Pancreas (tissue), 10 donors: ENCODE measurements at regions not wholly inside any gene's neighbourhood (a gene's known extent, or its start where the extent isn't known, plus 50 kb on each side); places are given as distances from the start of the nearest gene placed in this dataset.

Experiments used
- ATAC-seq, 4 donors: fragments of 200-7000 bp; cut with Tn5 transposase; one replicate each; pipeline versions ENCODE4 v1.8.0 to v1.9.1; 2020; ENCODE audit warnings: mild to moderate bottlenecking in 4 of 4, moderate library complexity in 4 of 4
- DNase-seq, 6 donors: peaks; one replicate each; pipeline ENCODE4 v3.0.0-alpha.2; 2020
- FAIRE-seq: peaks from 2 replicates; lab custom pipeline; 2012; peaks lifted over from hg19 to GRCh38; lab: Jason Lieb, UNC
- H3K27ac ChIP-seq, 4 donors: fragments of 200-600 bp; sonication (generic); 1 replicate in 3 of 4; 2 replicates in 1 of 4; pipeline versions ENCODE4 v1.5.0 to v1.8.0; 2020
- H3K27me3 ChIP-seq, 4 donors: fragments of 200-600 bp; one replicate each; pipeline ENCODE4 v1.8.0; 2021
- H3K36me3 ChIP-seq, 3 donors: fragments of 200-600 bp; sonication (generic) in 1 of 3; one replicate each; pipeline versions ENCODE4 v1.5.0 to v1.8.0; 2020 to 2021
- H3K4me1 ChIP-seq, 3 donors: fragments of 200-600 bp; one replicate each; pipeline ENCODE4 v1.8.0; 2021
- H3K4me3 ChIP-seq, 4 donors: fragments of 200-600 bp; sonication (generic) in 2 of 4; one replicate each; pipeline versions ENCODE4 v1.5.0 to v1.8.0; 2020 to 2021
- H3K9me3 ChIP-seq, 4 donors: fragments of 200-600 bp; one replicate each; pipeline ENCODE4 v1.8.0; 2021
- CTCF ChIP-seq, 4 donors: fragments of 200-600 bp; sonication (generic) in 3 of 4; IDR thresholded peaks; one replicate each; pipeline versions ENCODE4 v1.5.0 to v1.8.0; 2021; ENCODE audit warnings: antibody characterized with exemption in 4 of 4
- WGBS, 2 donors: extraction: QIAGEN DNeasy Blood & Tissue Kit; methylation state at CpG; one replicate each; pipeline ENCODE4 v1.1.7; 2013; 5-methylcytosine and 5-hydroxymethylcytosine counted together
- intact Hi-C, 3 donors: fragments of 100-400 bp; cut with DNase I; formaldehyde crosslinking; loops; one replicate each; pipeline versions ENCODE4 v1.11.1 to v1.14.2; 2022
- donor health status: healthy with polysubstance abuse.
- donor health status: DM: no; HTN: no; CAD: no; lungs with moderate emphysema.
- donor health status: DM: no; HTN: no; CAD: no.
- donor health status: control.
- donor health status: control.
- donor health status: Bipolar disorder and iron deficiency.
- donor health status: DM: yes; HTN: yes; CAD: no.
- donor health status: DM: no; HTN: no; CAD: no.
- donor health status: DM: no; HTN: no; CAD: no.
- donor health status: DM: yes; HTN: yes; CAD: no.

- 55 to 71% methylated on average over 4 of the region's 4 CpGs for WGBS, 2 donors
- intact Hi-C loops, result no loop called here
- no peak for TF ChIP-seq CTCF (IDR thresholded peaks at IDR 0.05)
- H3K36me3 ChIP-seq, result no peaks in the 10 kb centered on the region
- H3K4me1 ChIP-seq, result no peaks in the 10 kb centered on the region
- H3K27me3 ChIP-seq, result no peaks in the 10 kb centered on the region
- ATAC-seq (no peak), DNase-seq (no peak), FAIRE-seq (no peak)
- no peak overlapping the region for H3K4me3 ChIP-seq
- H3K27ac ChIP-seq, result no peak overlapping the region
- no peaks in the 10 kb centered on the region for H3K9me3 ChIP-seq
Measured at GRCh38 chr9:32255026-32255425, 129.4 kb upstream of the ACO1 start.

- no peak for TF ChIP-seq CTCF (IDR thresholded peaks at IDR 0.05)
- no peak for FAIRE-seq
- no peaks in the 10 kb centered on the region for H3K4me1 ChIP-seq
- 54 to 74% methylated on average over 2 of the region's 2 CpGs for WGBS, 2 donors
- H3K36me3 ChIP-seq, result no peaks in the 10 kb centered on the region
- no peaks in the 10 kb centered on the region for H3K9me3 ChIP-seq
- intact Hi-C loops, result no loop called here
- H3K27ac ChIP-seq, result no peak overlapping the region
- H3K27me3 ChIP-seq, result no peaks in the 10 kb centered on the region
- no peak overlapping the region for H3K4me3 ChIP-seq
- no peak for ATAC-seq
- DNase-seq, result no peak
Measured at GRCh38 chr9:32258482-32258881, 126.0 kb upstream of the ACO1 start.

GRCh38 chr9:32260151-32260862, 124.1 kb upstream of the ACO1 start:
- 43 to 64% methylated on average over 6 of the region's 6 CpGs for WGBS, 2 donors
- no peaks in the 10 kb centered on the region for H3K4me1 ChIP-seq
- H3K9me3 ChIP-seq, result no peaks in the 10 kb centered on the region
- no peak overlapping the region for H3K4me3 ChIP-seq
- H3K27ac ChIP-seq, result no peak overlapping the region
- no peaks in the 10 kb centered on the region for H3K27me3 ChIP-seq
- DNase-seq (no peak), ATAC-seq (no peak), FAIRE-seq (no peak)
- no peaks in the 10 kb centered on the region for H3K36me3 ChIP-seq
- no peak for TF ChIP-seq CTCF (IDR thresholded peaks at IDR 0.05)
- intact Hi-C loops, result no loop called here

- Histone ChIP-seq H3K4me3 (no peak overlapping the region), H3K9me3 (no peaks in the 10 kb centered on the region), H3K36me3 (no peaks in the 10 kb centered on the region), H3K27ac (no peak overlapping the region), H3K27me3 (no peaks in the 10 kb centered on the region), H3K4me1 (no peaks in the 10 kb centered on the region)
- no peak for TF ChIP-seq CTCF (IDR thresholded peaks at IDR 0.05)
- FAIRE-seq (no peak), ATAC-seq (no peak), DNase-seq (no peak)
- 31 to 43% methylated on average over 6 of the region's 6 CpGs for WGBS, 2 donors
- intact Hi-C loops, result no loop called here
Measured at GRCh38 chr9:32264170-32264864, 120.1 kb upstream of the ACO1 start.

- no peak for FAIRE-seq
- Histone ChIP-seq H3K27ac (no peak overlapping the region), H3K27me3 (no peaks in the 10 kb centered on the region), H3K9me3 (no peaks in the 10 kb centered on the region), H3K4me3 (no peak overlapping the region), H3K4me1 (no peaks in the 10 kb centered on the region), H3K36me3 (no peaks in the 10 kb centered on the region)
- no peak for ATAC-seq
- WGBS, 2 donors, result 61 to 65% methylated on average over 3 of the region's 3 CpGs
- no peak for TF ChIP-seq CTCF (IDR thresholded peaks at IDR 0.05)
- intact Hi-C loops, result no loop called here
- DNase-seq, result no peak
Measured at GRCh38 chr9:32265037-32265436, 119.4 kb upstream of the ACO1 start.
